HL-60 (cell line): ENCODE measurements at regions not wholly inside any gene's neighbourhood (a gene's known extent, or its start where the extent isn't known, plus 50 kb on each side); places are given as distances from the start of the nearest gene placed in this dataset.
"Not testable (repeated sequence)": the region's sequence is repeated elsewhere in the genome, so short reads cannot be mapped to it uniquely, and the experiment has no call there.

Source experiments
- DNase-seq, 2 experiments: peaks; one replicate each; pipeline ENCODE4 v3.0.0-alpha.2; 2010 to 2020; ENCODE audit warnings: low read depth in 1 of 2, low spot score in 1 of 2
- H3K27ac ChIP-seq: fragments of 250-450 bp; sonication (Bioruptor Pico); replicated peaks from 2 replicates; pipeline ENCODE4 v1.5.1; 2020; ENCODE audit warnings: mild to moderate bottlenecking, moderate library complexity
- H3K27me3 ChIP-seq: fragments of 250-450 bp; sonication (Bioruptor Pico); 2 replicates; pipeline ENCODE4 v1.5.1; 2021; ENCODE audit warnings: mild to moderate bottlenecking, moderate library complexity; ENCODE audit not compliant: insufficient read depth, poor library complexity, severe bottlenecking
- H3K4me3 ChIP-seq: replicated peaks from 2 replicates; pipeline ENCODE4 v1.5.1; 2011; ENCODE audit warnings: mild to moderate bottlenecking, control low read depth, low read length; ENCODE audit not compliant: insufficient read depth
- GABPA ChIP-seq: IDR thresholded peaks from 2 replicates; pipeline ENCODE4 v1.6.1; 2012; ENCODE audit warnings: low read depth
- POLR2AphosphoS5 ChIP-seq: IDR thresholded peaks from 2 replicates; pipeline ENCODE4 v1.6.1; 2012; ENCODE audit warnings: low read depth
- SPI1 ChIP-seq: IDR thresholded peaks from 2 replicates; pipeline ENCODE4 v1.6.1; 2012; ENCODE audit warnings: low read depth, mild to moderate bottlenecking, borderline replicate concordance
- TF ChIP-seq, protein P1 (sequence below): IDR thresholded peaks from one replicate; pipeline ENCODE4 v1.5.1; 2011; ENCODE audit warnings: low read length, control low read depth, inconsistent platforms; ENCODE audit not compliant: insufficient read depth
- TF ChIP-seq, protein P2 (sequence below): IDR thresholded peaks from 2 replicates; pipeline ENCODE4 v1.6.1; 2012; ENCODE audit warnings: low read depth; ENCODE audit not compliant: insufficient replicate concordance

DNA sequence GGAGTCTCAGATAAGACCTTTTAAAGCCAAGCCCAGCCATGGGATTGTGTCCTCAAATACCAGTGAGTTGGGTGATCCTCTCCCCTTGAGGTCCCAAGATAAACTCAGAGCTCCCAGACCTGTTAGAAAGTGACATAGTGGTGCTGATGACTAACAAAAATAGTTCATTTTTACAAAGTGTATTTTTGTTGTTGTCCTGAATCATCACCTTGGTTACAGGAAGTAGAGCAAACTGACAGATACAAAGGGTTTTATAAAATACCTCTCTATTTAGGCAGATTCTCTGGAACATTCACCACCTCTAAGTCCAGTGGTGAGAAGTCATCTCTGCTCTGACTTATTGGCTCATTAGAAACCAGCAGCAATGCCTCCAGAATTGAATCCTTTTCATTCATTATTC is 259.3 kb downstream of the CEMIP2 start:
- Histone ChIP-seq H3K4me3 (no peak overlapping the region), H3K27me3 (no peaks in the 10 kb centered on the region), H3K27ac (no peak overlapping the region)
- no peak for DNase-seq
- TF ChIP-seq, protein P1, sequence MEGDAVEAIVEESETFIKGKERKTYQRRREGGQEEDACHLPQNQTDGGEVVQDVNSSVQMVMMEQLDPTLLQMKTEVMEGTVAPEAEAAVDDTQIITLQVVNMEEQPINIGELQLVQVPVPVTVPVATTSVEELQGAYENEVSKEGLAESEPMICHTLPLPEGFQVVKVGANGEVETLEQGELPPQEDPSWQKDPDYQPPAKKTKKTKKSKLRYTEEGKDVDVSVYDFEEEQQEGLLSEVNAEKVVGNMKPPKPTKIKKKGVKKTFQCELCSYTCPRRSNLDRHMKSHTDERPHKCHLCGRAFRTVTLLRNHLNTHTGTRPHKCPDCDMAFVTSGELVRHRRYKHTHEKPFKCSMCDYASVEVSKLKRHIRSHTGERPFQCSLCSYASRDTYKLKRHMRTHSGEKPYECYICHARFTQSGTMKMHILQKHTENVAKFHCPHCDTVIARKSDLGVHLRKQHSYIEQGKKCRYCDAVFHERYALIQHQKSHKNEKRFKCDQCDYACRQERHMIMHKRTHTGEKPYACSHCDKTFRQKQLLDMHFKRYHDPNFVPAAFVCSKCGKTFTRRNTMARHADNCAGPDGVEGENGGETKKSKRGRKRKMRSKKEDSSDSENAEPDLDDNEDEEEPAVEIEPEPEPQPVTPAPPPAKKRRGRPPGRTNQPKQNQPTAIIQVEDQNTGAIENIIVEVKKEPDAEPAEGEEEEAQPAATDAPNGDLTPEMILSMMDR, result no peak
- TF ChIP-seq, protein P2, sequence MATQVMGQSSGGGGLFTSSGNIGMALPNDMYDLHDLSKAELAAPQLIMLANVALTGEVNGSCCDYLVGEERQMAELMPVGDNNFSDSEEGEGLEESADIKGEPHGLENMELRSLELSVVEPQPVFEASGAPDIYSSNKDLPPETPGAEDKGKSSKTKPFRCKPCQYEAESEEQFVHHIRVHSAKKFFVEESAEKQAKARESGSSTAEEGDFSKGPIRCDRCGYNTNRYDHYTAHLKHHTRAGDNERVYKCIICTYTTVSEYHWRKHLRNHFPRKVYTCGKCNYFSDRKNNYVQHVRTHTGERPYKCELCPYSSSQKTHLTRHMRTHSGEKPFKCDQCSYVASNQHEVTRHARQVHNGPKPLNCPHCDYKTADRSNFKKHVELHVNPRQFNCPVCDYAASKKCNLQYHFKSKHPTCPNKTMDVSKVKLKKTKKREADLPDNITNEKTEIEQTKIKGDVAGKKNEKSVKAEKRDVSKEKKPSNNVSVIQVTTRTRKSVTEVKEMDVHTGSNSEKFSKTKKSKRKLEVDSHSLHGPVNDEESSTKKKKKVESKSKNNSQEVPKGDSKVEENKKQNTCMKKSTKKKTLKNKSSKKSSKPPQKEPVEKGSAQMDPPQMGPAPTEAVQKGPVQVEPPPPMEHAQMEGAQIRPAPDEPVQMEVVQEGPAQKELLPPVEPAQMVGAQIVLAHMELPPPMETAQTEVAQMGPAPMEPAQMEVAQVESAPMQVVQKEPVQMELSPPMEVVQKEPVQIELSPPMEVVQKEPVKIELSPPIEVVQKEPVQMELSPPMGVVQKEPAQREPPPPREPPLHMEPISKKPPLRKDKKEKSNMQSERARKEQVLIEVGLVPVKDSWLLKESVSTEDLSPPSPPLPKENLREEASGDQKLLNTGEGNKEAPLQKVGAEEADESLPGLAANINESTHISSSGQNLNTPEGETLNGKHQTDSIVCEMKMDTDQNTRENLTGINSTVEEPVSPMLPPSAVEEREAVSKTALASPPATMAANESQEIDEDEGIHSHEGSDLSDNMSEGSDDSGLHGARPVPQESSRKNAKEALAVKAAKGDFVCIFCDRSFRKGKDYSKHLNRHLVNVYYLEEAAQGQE, result no peak
- TF ChIP-seq POLR2AphosphoS5, result no peak
- TF ChIP-seq SPI1, result no peak
- no peak for TF ChIP-seq GABPA

DNA sequence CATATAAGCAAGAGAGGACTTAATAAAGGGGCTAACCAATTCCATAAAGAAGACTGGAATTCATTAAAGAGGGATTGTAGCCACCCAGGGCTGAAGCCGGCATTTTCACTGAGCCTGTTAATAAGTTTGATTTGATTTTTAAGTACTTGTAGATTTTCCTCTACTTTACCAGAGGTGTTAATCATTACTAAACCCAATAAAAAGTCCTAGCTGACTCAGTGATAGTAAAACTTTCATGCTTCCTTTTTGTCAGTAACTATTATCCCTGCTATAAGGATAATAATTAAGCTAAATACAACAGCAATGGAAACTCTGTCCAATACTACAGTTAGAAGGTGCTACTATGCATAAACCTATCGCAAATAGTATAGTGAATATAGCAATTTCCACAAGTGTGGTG is 260.2 kb downstream of the CEMIP2 start:
- not testable (repeated sequence) for H3K27ac ChIP-seq, H3K4me3 ChIP-seq, H3K27me3 ChIP-seq, DNase-seq

DNA sequence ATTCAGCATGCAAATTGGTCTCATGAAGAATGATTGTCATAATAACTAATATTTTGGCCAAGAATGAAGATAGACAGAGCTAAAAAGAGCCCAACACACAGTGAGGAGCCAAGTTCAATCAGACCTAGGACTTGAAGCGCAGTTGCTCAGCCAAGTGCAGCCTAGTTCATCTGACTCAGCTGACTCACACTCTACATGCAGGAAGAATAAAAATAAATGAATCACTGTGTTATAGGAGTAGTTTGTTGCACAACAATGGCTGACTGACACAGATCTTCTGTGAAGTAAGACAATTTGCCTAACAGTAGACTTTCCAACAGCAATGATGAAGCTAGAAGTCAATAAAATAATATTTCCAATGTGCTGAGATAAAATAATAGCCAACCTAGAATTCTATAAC is 261.5 kb downstream of the CEMIP2 start:
- Histone ChIP-seq H3K4me3 (no peak overlapping the region), H3K27ac (no peak overlapping the region), H3K27me3 (no peaks in the 10 kb centered on the region)
- no peak for TF ChIP-seq SPI1
- TF ChIP-seq, protein P1, result no peak
- TF ChIP-seq GABPA, result no peak
- TF ChIP-seq, protein P2, result no peak
- TF ChIP-seq POLR2AphosphoS5, result no peak
- no peak for DNase-seq

DNA sequence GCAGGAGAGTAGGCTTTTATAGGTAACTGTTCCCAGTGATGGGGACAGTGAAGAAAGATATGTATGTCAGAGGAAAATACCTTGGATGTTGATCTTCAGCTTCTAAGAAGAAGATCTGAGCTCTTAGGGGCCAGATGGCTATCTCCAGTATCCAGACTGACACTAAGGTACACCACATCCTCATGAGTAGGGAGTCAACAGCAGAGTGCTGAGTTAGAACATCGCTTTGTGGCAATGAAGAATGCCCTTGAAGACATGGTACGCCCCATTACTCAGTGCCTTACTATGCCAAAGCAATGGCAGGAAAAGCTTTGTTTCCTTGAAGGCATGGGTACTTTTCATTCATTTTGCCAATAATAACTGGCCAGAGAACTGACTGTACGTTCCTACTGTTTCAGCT is 263.7 kb downstream of the CEMIP2 start:
- TF ChIP-seq, protein P2, result no peak
- TF ChIP-seq, protein P1, result no peak
- TF ChIP-seq POLR2AphosphoS5 (no peak), SPI1 (no peak), GABPA (no peak)
- no peaks in the 10 kb centered on the region for H3K27me3 ChIP-seq
- no peak overlapping the region for H3K4me3 ChIP-seq
- DNase-seq, result no peak
- H3K27ac ChIP-seq, result no peak overlapping the region
